CD4-positive, alpha-beta T cell treated with Interleukin-12 subunit alpha and Interleukin-12 subunit beta, for 1 hour (primary cell): ENCODE measurements at regions not wholly inside any gene's neighbourhood (a gene's known extent, or its start where the extent isn't known, plus 50 kb on each side); places are given as distances from the start of the nearest gene placed in this dataset.
"Not testable (repeated sequence)": the region's sequence is repeated elsewhere in the genome, so short reads cannot be mapped to it uniquely, and the experiment has no call there.

Experiments
- DNase-seq: peaks from one replicate; pipeline ENCODE4 v3.0.0-alpha.2; 2020

DNA sequence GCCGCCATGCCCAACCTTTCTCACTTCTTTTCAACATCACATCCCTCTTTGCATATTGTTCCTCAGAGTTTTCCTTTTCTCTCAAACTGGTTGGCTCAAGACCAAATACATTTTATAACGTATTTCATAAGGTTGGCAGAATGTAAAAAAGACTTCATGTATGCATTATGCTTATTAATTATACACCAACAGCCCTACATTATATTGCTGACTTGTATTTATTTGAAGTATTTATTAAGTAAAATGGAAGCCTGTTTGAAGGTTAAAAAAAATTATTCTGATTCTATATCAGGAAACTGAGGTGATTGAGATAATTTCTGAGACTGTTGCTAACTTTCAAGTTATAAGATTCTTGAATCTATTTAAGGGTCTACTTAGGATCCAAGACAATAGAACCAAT lies 208.0 kb upstream of the KCNH7 start:
- DNase-seq, result no peak

GRCh38 chr2:163045830-163046229 lies 207.3 kb upstream of the KCNH7 start:
- DNase-seq, result no peak

DNA sequence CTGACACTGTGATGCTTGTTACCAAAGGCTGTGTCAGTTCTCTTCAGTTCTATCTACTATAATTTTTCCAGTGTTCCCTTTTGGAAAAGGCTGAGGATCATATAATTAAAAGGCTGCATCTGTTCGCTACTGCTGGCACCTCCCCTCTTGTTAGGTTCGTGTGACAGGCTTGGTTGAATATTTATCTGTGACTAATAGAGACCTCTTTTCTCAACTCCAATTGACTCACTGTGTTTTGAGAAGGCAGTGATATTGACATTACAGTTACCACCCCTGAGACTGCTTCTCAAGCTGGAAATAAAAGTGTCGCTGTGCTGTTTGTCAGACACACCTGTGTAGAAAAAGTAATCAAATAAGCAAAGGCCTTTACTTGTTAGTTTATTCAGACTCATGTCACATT lies 205.5 kb upstream of the KCNH7 start:
- no peak for DNase-seq

- DNase-seq, result no peak
These were observed 204.6 kb upstream of the KCNH7 start for GRCh38 chr2:163043201-163043600.

GRCh38 chr2:163039266-163039665 lies 200.7 kb upstream of the KCNH7 start:
- DNase-seq, result no peak

GRCh38 chr2:163028807-163029206 lies 190.2 kb upstream of the KCNH7 start:
- no peak for DNase-seq

- not testable (repeated sequence) for DNase-seq
These were observed 187.7 kb upstream of the KCNH7 start for GRCh38 chr2:163026136-163026775.

DNA sequence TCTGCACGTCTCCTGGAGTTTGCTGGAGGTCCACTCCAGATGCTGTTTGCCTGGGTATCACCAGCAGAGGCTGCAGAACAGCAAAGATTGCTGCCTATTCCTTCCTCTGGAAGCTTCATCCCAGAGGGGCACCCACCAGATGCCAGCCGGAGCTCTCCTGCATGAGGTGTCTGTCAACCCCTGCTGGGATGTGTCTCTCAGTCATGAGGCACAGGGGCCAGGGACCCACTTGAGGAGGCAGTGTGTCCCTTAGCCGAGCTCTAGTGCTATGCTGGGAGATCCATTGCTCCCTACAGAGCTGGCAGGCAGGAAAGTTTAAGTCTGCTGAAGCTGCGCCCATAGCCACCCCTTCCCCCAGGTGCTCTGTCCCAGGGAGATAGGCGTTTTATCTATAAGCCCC lies 178.3 kb upstream of the KCNH7 start:
- not testable (repeated sequence) for DNase-seq

GRCh38 chr2:163011000-163011399 lies 172.4 kb upstream of the KCNH7 start:
- DNase-seq, result no peak

DNA sequence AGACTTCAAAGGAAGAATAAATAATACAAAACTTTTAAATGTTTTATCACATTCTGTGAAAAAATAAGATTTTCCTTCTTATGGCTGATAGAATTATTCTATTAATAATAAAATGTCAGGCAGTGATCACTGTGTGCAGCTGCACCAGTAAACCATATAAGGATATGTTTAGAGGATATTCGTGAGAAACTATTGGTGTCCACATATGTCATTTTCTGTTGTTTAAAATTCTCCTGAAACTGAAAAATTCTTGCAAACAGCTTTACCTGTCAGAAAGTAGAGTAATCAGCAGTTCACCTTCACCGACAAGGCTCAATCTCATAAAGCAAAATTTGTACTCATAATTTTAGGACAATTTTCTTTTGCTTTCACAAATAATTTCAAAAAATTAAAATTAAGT lies 170.1 kb upstream of the KCNH7 start:
- no peak for DNase-seq

GRCh38 chr2:162994718-162995117 lies 156.2 kb upstream of the KCNH7 start:
- no peak for DNase-seq

DNA sequence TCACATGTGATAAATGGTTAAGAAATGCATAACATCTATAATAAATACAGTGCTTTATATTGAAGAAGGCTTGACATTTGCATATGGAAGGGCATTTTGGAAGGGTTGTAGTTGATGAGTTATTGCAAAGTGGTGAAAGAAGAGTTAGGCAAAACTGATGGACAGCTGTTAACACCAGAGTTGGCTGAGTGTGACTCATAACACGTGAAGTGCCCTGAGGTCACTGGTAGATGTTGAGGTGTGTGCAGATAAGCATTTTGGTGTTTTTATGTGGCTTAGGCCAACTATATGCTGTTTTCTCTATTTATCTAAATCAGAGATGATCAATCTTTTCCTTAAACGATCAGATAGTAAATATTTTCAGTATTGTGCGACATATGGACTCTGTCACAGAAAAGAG lies 154.3 kb upstream of the KCNH7 start:
- DNase-seq, result no peak

GRCh38 chr2:162989507-162989906 lies 150.9 kb upstream of the KCNH7 start:
- no peak for DNase-seq

DNA sequence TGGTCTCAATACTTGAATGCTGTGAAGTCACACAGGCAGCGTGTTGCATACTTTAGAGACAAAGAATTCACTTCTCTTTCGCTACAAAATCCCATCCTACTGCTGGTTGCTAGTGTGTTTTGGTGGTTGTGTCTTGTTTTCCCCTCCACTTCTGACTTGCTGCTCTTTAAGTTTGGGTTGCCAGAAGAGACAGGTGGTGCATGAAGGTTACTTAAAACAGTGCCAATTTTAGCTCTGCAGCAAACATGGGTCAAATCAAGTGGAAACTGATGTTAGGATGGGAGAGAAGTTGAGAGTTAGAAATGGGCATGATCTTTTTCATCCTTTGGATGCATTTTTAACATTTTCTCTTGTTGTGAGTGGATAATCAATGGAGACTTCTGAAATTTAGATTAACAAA lies 136.2 kb upstream of the KCNH7 start:
- DNase-seq, result no peak

- DNase-seq, result no peak
These were observed 133.8 kb upstream of the KCNH7 start for GRCh38 chr2:162972383-162972782.

DNA sequence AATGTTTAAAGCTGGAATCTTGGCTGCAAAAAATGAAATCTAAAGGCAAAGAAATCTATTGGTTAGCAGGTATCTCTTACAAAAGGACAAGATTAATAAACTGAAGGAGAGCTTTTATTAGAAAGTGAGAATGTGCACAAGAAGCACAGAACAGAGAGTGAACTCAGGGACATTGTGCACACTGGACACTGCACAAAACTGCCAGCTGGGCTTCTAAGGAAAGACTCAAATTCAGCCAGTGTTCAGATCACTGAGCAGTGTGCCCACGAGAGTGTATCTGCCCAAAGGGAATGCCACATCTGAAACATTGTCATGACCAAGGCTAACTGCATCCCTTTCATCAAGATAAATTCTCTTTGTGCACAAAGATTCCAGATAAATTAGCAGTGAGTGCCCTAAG lies 129.7 kb upstream of the KCNH7 start:
- no peak for DNase-seq

DNA sequence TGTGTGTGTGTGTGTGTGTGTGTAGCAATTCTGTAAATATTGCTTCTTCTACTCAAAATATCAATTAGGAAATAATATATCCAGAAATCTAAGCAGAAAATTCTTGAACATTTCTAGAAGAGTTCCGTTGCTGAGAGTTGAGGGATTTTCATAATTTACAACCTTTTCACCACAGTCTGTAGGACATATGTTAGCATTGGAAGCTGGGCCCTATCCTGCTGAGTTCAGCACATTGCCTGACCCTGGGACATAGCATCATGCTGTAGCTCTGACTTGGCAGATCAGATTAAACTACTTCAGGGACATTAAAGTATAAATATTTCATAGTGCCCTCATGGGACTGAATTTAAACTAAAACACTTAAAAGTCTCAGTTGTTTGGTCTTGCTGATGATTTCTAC lies 129.2 kb upstream of the KCNH7 start:
- DNase-seq, result no peak

GRCh38 chr2:162967147-162967546 lies 128.6 kb upstream of the KCNH7 start:
- no peak for DNase-seq

DNA sequence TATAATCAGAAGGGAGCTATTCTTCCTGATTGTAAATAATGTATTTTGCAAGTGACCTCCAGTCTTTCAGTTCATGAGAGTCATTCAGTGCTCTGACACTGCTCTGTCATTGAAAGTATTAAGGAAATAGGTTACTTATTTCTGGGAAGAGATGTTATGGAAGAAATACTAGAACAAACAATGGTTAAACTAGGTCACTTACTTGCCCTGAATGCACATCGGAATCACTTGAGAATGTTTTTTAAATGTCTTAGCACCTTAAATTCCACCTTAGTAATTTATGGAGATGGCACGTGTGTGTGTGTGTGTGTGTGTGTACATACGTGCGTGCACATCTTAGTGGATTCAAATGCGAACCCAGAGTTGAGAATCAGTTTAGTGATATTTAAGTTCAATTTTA lies 126.6 kb upstream of the KCNH7 start:
- no peak for DNase-seq

- no peak for DNase-seq
These were observed 125.9 kb upstream of the KCNH7 start for GRCh38 chr2:162964513-162964912.

DNA sequence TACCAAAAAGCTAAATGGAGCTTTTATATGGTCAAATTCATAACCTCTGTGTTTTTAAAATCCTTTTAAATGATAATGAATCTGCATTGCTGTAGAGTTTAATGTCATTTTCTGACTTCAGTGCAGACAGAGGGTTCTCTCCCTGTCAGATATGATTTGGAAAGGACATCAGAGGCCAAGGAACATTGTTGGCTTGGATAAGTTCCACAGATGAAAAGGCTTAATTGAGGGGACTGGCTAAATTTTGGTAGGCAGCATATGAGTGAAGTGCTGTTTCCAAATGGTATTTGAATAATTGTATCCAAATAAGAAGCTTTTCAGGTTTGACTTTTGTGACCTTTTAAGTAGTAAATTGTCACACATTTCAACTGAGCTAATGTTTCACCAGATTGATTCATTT lies 124.6 kb upstream of the KCNH7 start:
- DNase-seq, result no peak

GRCh38 chr2:162945785-162946184 lies 107.2 kb upstream of the KCNH7 start:
- DNase-seq, result no peak

DNA sequence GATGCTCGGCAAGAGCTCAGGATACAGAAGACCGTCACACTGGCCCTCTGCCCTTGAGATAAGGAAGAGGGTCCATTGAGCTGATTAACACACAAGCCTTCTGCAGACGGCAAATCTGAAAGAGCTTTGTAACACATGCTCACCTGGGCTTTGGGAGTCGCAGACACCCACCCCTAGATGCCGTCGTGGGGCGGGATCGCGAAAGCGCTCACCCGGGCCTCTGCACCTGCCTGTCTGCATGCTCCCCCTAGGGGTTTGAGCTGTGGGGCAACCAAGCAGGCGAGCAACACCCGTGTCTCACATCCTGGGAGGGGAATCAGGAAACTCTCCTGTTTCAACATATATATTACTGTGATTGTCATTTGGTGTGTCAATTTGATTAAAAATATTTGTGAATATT lies 99.8 kb upstream of the KCNH7 start:
- no peak for DNase-seq

- DNase-seq, result no peak
These were observed 95.6 kb upstream of the KCNH7 start for GRCh38 chr2:162934191-162934590.

GRCh38 chr2:162932416-162932815 lies 93.8 kb upstream of the KCNH7 start:
- DNase-seq, result no peak

DNA sequence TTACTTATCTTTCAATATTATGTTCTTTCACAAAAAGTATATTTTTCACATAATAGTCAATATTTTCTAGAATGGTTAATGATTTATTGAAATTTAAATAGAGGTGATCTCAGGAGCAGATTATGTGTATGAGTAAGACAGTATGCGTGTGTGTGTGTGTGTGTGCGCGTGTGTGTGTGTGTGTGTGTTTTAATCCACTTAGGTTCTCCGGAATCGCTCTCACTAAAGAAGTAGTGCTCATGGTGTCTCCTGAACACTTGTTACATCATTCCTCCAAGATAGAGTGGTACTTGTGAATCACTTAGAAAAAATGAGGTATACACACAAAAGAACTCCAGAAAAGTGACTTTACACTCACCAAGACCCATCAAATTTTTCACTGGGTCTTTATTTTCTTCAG lies 91.0 kb upstream of the KCNH7 start:
- DNase-seq, result no peak
